ENCODE measurements at regions not wholly inside any gene's neighbourhood (a gene's known extent, or its start where the extent isn't known, plus 50 kb on each side); places are given as distances from the start of the nearest gene placed in this dataset.
A peak's percentile ranks its signal among the peaks of the same experiment; 100 is the strongest.

GRCh38 chr19:30274987-30275386 is 97.2 kb upstream of the ZNF536 start:
- no peak for DNase-seq (ENCODE audit: low read depth in 1 of 2, low spot score in 2 of 2)
- POLR2A ChIA-PET (ENCODE audit: partially characterized antibody): no interaction called here
- no peak for FAIRE-seq
- TF ChIP-seq EP300 (IDR thresholded peaks at IDR 0.05; ENCODE audit: borderline replicate concordance in 1 of 2, low read depth in 2 of 2, low read length in 2 of 2): no peak
- TF ChIP-seq SIN3A (conservative IDR thresholded peaks at IDR 0.05 in 1 of 2, IDR thresholded peaks at IDR 0.05 in 1 of 2; ENCODE audit: low read depth in 1 of 2, low read length in 2 of 2): no peak

More at GRCh38 chr19:30274987-30275386, 97.2 kb upstream of the ZNF536 start:
- Histone ChIP-seq H2AK5ac (ENCODE audit: low read depth, low read length) (no peak overlapping the region), H2BK12ac (ENCODE audit: low read depth, low read length) (no peak overlapping the region), H3K23me2 (ENCODE audit: low read depth, low read length) (no peaks in the 10 kb centered on the region), H3K79me2 (ENCODE audit: control insufficient read depth in 1 of 2, insufficient read depth in 2 of 2, low read length in 2 of 2) (no peaks in the 10 kb centered on the region), H4K91ac (replicated peaks; ENCODE audit: insufficient read length, low read length) (peak overlapping the region; percentile 15), H3K4ac (replicated peaks; ENCODE audit: insufficient read length, low read depth, low read length) (no peak overlapping the region), H3K4me1 (replicated peaks in 1 of 4; ENCODE audit: control insufficient read depth in 3 of 4, insufficient read depth in 4 of 4, low read length in 3 of 4) (peaks cover 0 to 17% (median 5%) of the 10 kb centered on the region in 4 experiments; a peak in 6 of 7 replicates), H3K4me3 (ENCODE audit: extremely low read depth in 1 of 4, insufficient read depth in 2 of 4, low read depth in 3 of 4, low read length in 4 of 4) (no peak overlapping the region), H3K9me3 (ENCODE audit: insufficient read depth in 2 of 2, low read depth in 1 of 2, low read length in 1 of 2) (peaks cover 10 to 11% of the 10 kb centered on the region in 2 experiments), H3K18ac (ENCODE audit: extremely low read depth, low read length) (no peak overlapping the region), H2BK20ac (ENCODE audit: low read length) (peak overlapping the region; percentile 40; the same call in 1 of the 2 replicates), H3K79me1 (ENCODE audit: low read depth, low read length) (no peaks in the 10 kb centered on the region), H3K27ac (ENCODE audit: low read depth, low read length) (no peak overlapping the region), H3K14ac (ENCODE audit: insufficient read length) (no peak overlapping the region), H4K20me1 (replicated peaks in 1 of 2; ENCODE audit: control insufficient read depth in 1 of 2, insufficient read depth in 2 of 2, low read length in 2 of 2) (no peaks in the 10 kb centered on the region), H3K9ac (replicated peaks in 1 of 4; ENCODE audit: extremely low read depth in 1 of 4, low read depth in 3 of 4, low read length in 3 of 4) (no peak overlapping the region), H3K27me3 (replicated peaks in 1 of 4; ENCODE audit: control insufficient read depth in 3 of 4, extremely low read depth in 1 of 4, insufficient read depth in 3 of 4, low read length in 3 of 4) (no peaks in the 10 kb centered on the region; a peak in 1 of 7 replicates), H2BK120ac (replicated peaks; ENCODE audit: low read depth, low read length) (no peak overlapping the region), H2AFZ (ENCODE audit: low read length) (no peak overlapping the region), H2BK15ac (ENCODE audit: low read length) (no peak overlapping the region), H2BK5ac (ENCODE audit: low read depth, low read length) (no peak overlapping the region), H4K5ac (ENCODE audit: insufficient read length, low read depth, low read length) (no peak overlapping the region), H3K4me2 (ENCODE audit: insufficient read depth in 1 of 2, low read depth in 2 of 2, low read length in 2 of 2) (no peak overlapping the region), H4K8ac (ENCODE audit: extremely low read depth, insufficient read depth, low read length) (no peak overlapping the region; the same call in 1 of the 2 replicates), H3K23ac (ENCODE audit: insufficient read length) (no peak overlapping the region), H3K56ac (replicated peaks; ENCODE audit: insufficient read length, low read depth, low read length) (no peak overlapping the region), H3K36me3 (ENCODE audit: control insufficient read depth in 2 of 4, insufficient read depth in 4 of 4, low read length in 3 of 4) (no peaks in the 10 kb centered on the region)
- WGBS, 2 experiments (ENCODE audit: extremely low coverage in 1 of 2, insufficient coverage in 1 of 2, insufficient read length in 1 of 2, insufficient replicate concordance in 2 of 2, low coverage in 1 of 2, low lambda C conversion rate in 2 of 2, missing lambda C conversion rate in 1 of 2): 97% methylated on average over 3 of the region's 3 CpGs; no CpG with 5 or more reads in 1 of the 2 experiments
- CTCF ChIA-PET (ENCODE audit: partially characterized antibody): interaction anchor here (1.3 kb wide), 1 partner anchor 20 kb away, joined by 3 read pairs; no protein-coding TSS in a partner anchor

Data from H1 (cell line).